ENCODE measurements at regions not wholly inside any gene's neighbourhood (a gene's known extent, or its start where the extent isn't known, plus 50 kb on each side); places are given as distances from the start of the nearest gene placed in this dataset.

DNA sequence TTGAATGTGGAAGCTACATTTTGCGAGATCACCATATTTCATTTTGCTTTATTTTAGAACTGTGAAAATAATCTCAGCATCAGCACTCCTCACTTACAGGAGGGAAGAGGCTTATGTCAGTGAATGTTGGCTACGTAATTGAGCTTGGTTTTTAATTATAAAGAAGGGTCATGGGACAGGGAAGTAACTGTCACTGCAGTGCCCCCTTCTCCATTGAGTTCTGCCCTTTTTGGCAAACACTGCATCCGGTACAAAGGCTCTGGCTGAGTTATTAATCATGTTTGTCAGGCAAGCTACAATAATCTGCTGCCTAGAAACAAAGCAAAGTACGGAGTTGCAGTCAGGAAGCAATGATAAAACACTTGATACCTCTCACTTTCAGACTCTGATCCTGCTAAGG, 546.7 kb downstream of the SNAPC1 start:
- Histone ChIP-seq H2BK120ac (ENCODE audit: low read depth, low read length) (no peak overlapping the region), H2AK5ac (ENCODE audit: low read length, severe bottlenecking) (no peak overlapping the region), H4K91ac (ENCODE audit: low read length) (no peak overlapping the region), H3K36me3 (ENCODE audit: control insufficient read depth in 1 of 2, insufficient read depth in 2 of 2, low read depth in 1 of 2, low read length in 2 of 2) (no peaks in the 10 kb centered on the region), H3K4me1 (ENCODE audit: control insufficient read depth, insufficient read depth, low read depth, low read length) (no peaks in the 10 kb centered on the region), H3K4ac (ENCODE audit: low read depth in 1 of 2, low read length in 2 of 2) (no peak overlapping the region), H3K79me1 (replicated peaks; ENCODE audit: low read length, poor library complexity, severe bottlenecking) (no peaks in the 10 kb centered on the region), H4K8ac (ENCODE audit: low read length) (no peak overlapping the region), H2BK12ac (ENCODE audit: low read length in 2 of 2) (no peak overlapping the region), H3K4me2 (ENCODE audit: low read length, poor library complexity, severe bottlenecking) (no peak overlapping the region), H2AFZ (ENCODE audit: low read depth, low read length) (no peak overlapping the region), H3K27ac (ENCODE audit: low read length, poor library complexity, severe bottlenecking) (no peak overlapping the region), H2BK15ac (ENCODE audit: low read depth, poor library complexity, severe bottlenecking) (no peak overlapping the region), H3K23ac (ENCODE audit: low read length in 2 of 2) (no peak overlapping the region), H3K14ac (ENCODE audit: low read length in 2 of 2) (no peak overlapping the region), H3K4me3 (ENCODE audit: insufficient read depth in 1 of 2, low read depth in 1 of 2, low read length in 2 of 2) (no peak overlapping the region), H2BK5ac (ENCODE audit: low read depth, low read length, poor library complexity, severe bottlenecking) (no peak overlapping the region), H3K27me3 (ENCODE audit: control insufficient read depth in 1 of 2, insufficient read depth in 1 of 2, low read length in 2 of 2) (no peaks in the 10 kb centered on the region), H3K9ac (ENCODE audit: low read length) (no peak overlapping the region), H3K9me3 (ENCODE audit: control insufficient read depth, low read length) (no peaks in the 10 kb centered on the region), H3K18ac (ENCODE audit: low read depth in 1 of 2, low read length in 2 of 2) (no peak overlapping the region)
- WGBS = 56% methylated on average over 3 of the region's 4 CpGs
- no peak for DNase-seq

DNA sequence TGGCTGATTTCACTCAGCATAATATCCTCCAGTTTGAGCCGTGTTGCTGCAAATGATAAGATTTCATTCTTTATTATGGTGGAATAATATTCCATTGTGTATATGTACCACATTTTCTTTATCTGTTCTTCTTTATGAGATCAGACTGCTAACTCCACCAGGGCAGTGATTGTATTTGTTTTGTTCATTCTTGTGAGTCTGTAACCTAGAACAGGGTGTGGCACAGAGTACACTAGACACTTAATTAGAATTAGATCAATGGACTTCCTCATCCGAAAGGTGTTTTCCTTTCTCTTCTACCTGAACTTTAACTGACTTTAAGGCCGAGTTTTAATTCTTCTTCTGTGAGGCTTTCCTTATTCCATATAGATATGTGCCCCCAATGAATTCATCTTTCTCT, 551.0 kb downstream of the SNAPC1 start:
- no peak overlapping the region for H2AFZ ChIP-seq (ENCODE audit: low read depth, low read length)
- H3K4me3 ChIP-seq (ENCODE audit: insufficient read depth in 1 of 2, low read depth in 1 of 2, low read length in 2 of 2) = no peak overlapping the region
- H3K9me3 ChIP-seq (ENCODE audit: control insufficient read depth, low read length) = no peaks in the 10 kb centered on the region
- DNase-seq = no peak
- no peak overlapping the region for H3K23ac ChIP-seq (ENCODE audit: low read length in 2 of 2)
- H2AK5ac ChIP-seq (ENCODE audit: low read length, severe bottlenecking) = no peak overlapping the region
- H2BK15ac ChIP-seq (ENCODE audit: low read depth, poor library complexity, severe bottlenecking) = no peak overlapping the region
- 93% methylated on average over 2 of the region's 3 CpGs for WGBS
- H3K27me3 ChIP-seq (ENCODE audit: control insufficient read depth in 1 of 2, insufficient read depth in 1 of 2, low read length in 2 of 2) = no peaks in the 10 kb centered on the region
- no peak overlapping the region for H2BK120ac ChIP-seq (ENCODE audit: low read depth, low read length)
- no peaks in the 10 kb centered on the region for H3K4me1 ChIP-seq (ENCODE audit: control insufficient read depth, insufficient read depth, low read depth, low read length)
- H3K4me2 ChIP-seq (ENCODE audit: low read length, poor library complexity, severe bottlenecking) = no peak overlapping the region
- no peak overlapping the region for H2BK5ac ChIP-seq (ENCODE audit: low read depth, low read length, poor library complexity, severe bottlenecking)
- no peaks in the 10 kb centered on the region for H3K79me1 ChIP-seq (replicated peaks; ENCODE audit: low read length, poor library complexity, severe bottlenecking)
- no peak overlapping the region for H3K18ac ChIP-seq (ENCODE audit: low read depth in 1 of 2, low read length in 2 of 2)
- no peaks in the 10 kb centered on the region for H3K36me3 ChIP-seq (ENCODE audit: control insufficient read depth in 1 of 2, insufficient read depth in 2 of 2, low read depth in 1 of 2, low read length in 2 of 2)
- H3K27ac ChIP-seq (ENCODE audit: low read length, poor library complexity, severe bottlenecking) = no peak overlapping the region
- H4K91ac ChIP-seq (ENCODE audit: low read length) = no peak overlapping the region
- H2BK12ac ChIP-seq (ENCODE audit: low read length in 2 of 2) = no peak overlapping the region
- H4K8ac ChIP-seq (ENCODE audit: low read length) = no peak overlapping the region
- no peak overlapping the region for H3K14ac ChIP-seq (ENCODE audit: low read length in 2 of 2)
- H3K9ac ChIP-seq (ENCODE audit: low read length) = no peak overlapping the region
- no peak overlapping the region for H3K4ac ChIP-seq (ENCODE audit: low read depth in 1 of 2, low read length in 2 of 2)

DNA sequence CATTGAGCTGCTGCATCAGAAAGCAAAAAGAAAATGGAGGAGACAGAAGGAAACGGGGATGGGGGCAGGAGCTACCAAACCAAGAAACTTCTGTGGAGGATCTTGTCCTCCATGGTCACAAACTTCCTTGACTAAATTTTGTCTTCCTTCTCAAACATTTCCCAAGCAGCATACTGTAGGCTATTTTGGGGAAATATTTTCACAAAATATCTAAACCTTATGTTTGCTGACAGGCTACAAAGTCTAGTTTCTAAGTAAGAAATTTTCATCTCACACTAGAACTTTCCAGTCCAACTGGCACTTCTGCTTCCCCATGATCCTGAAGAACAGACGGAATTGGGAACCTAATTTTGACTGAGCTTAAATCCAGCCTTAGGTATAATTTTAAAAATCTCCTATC, 552.0 kb downstream of the SNAPC1 start:
- no peak for DNase-seq
- Histone ChIP-seq H3K9ac (ENCODE audit: low read length) (no peak overlapping the region), H2BK15ac (ENCODE audit: low read depth, poor library complexity, severe bottlenecking) (no peak overlapping the region), H2AFZ (ENCODE audit: low read depth, low read length) (no peak overlapping the region), H3K4me2 (ENCODE audit: low read length, poor library complexity, severe bottlenecking) (no peak overlapping the region), H3K23ac (ENCODE audit: low read length in 2 of 2) (no peak overlapping the region), H3K79me1 (replicated peaks; ENCODE audit: low read length, poor library complexity, severe bottlenecking) (no peaks in the 10 kb centered on the region), H4K8ac (ENCODE audit: low read length) (no peak overlapping the region), H2BK120ac (ENCODE audit: low read depth, low read length) (no peak overlapping the region), H3K4me3 (ENCODE audit: insufficient read depth in 1 of 2, low read depth in 1 of 2, low read length in 2 of 2) (no peak overlapping the region), H4K91ac (ENCODE audit: low read length) (no peak overlapping the region), H3K9me3 (ENCODE audit: control insufficient read depth, low read length) (no peaks in the 10 kb centered on the region), H2BK12ac (ENCODE audit: low read length in 2 of 2) (no peak overlapping the region), H2AK5ac (ENCODE audit: low read length, severe bottlenecking) (no peak overlapping the region), H3K4ac (ENCODE audit: low read depth in 1 of 2, low read length in 2 of 2) (no peak overlapping the region), H3K27me3 (ENCODE audit: control insufficient read depth in 1 of 2, insufficient read depth in 1 of 2, low read length in 2 of 2) (no peaks in the 10 kb centered on the region), H3K36me3 (ENCODE audit: control insufficient read depth in 1 of 2, insufficient read depth in 2 of 2, low read depth in 1 of 2, low read length in 2 of 2) (no peaks in the 10 kb centered on the region), H3K4me1 (ENCODE audit: control insufficient read depth, insufficient read depth, low read depth, low read length) (no peaks in the 10 kb centered on the region), H3K14ac (ENCODE audit: low read length in 2 of 2) (no peak overlapping the region), H3K18ac (ENCODE audit: low read depth in 1 of 2, low read length in 2 of 2) (no peak overlapping the region), H3K27ac (ENCODE audit: low read length, poor library complexity, severe bottlenecking) (no peak overlapping the region), H2BK5ac (ENCODE audit: low read depth, low read length, poor library complexity, severe bottlenecking) (no peak overlapping the region)
- WGBS = no CpG with 5 or more reads among the region's 2 CpGs

DNA sequence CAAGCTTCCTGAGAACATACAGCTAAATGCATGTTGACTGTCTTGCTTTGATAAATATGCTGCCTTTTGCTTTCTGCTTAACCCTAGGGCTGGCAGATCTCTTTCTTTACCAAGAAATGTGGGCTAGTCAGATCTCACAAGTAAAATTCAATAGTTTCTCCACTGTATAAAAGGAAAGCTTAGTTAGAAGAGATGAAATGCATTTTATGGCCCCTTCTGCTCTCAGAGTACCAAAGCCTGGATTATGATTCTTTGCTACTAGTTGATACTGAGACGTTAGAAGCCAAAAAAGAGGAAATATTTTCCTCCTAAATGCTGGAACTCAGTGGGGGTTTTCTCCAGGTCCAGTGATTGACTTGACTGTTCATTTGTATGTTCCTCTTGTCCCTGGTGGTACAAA, 552.7 kb downstream of the SNAPC1 start:
- Histone ChIP-seq H3K4me3 (ENCODE audit: insufficient read depth in 1 of 2, low read depth in 1 of 2, low read length in 2 of 2) (no peak overlapping the region), H3K23ac (ENCODE audit: low read length in 2 of 2) (no peak overlapping the region), H3K9me3 (ENCODE audit: control insufficient read depth, low read length) (no peaks in the 10 kb centered on the region), H3K4me2 (ENCODE audit: low read length, poor library complexity, severe bottlenecking) (no peak overlapping the region), H4K91ac (ENCODE audit: low read length) (no peak overlapping the region), H2BK120ac (ENCODE audit: low read depth, low read length) (no peak overlapping the region), H2AK5ac (ENCODE audit: low read length, severe bottlenecking) (no peak overlapping the region), H2BK5ac (ENCODE audit: low read depth, low read length, poor library complexity, severe bottlenecking) (no peak overlapping the region), H3K4ac (ENCODE audit: low read depth in 1 of 2, low read length in 2 of 2) (no peak overlapping the region), H4K8ac (ENCODE audit: low read length) (no peak overlapping the region), H3K36me3 (ENCODE audit: control insufficient read depth in 1 of 2, insufficient read depth in 2 of 2, low read depth in 1 of 2, low read length in 2 of 2) (no peaks in the 10 kb centered on the region), H3K9ac (ENCODE audit: low read length) (no peak overlapping the region), H3K27me3 (ENCODE audit: control insufficient read depth in 1 of 2, insufficient read depth in 1 of 2, low read length in 2 of 2) (no peaks in the 10 kb centered on the region), H3K14ac (ENCODE audit: low read length in 2 of 2) (no peak overlapping the region), H3K27ac (ENCODE audit: low read length, poor library complexity, severe bottlenecking) (no peak overlapping the region), H3K18ac (ENCODE audit: low read depth in 1 of 2, low read length in 2 of 2) (no peak overlapping the region), H2BK15ac (ENCODE audit: low read depth, poor library complexity, severe bottlenecking) (no peak overlapping the region), H3K4me1 (ENCODE audit: control insufficient read depth, insufficient read depth, low read depth, low read length) (no peaks in the 10 kb centered on the region), H2AFZ (ENCODE audit: low read depth, low read length) (no peak overlapping the region), H3K79me1 (replicated peaks; ENCODE audit: low read length, poor library complexity, severe bottlenecking) (no peaks in the 10 kb centered on the region), H2BK12ac (ENCODE audit: low read length in 2 of 2) (no peak overlapping the region)
- no peak for DNase-seq
- WGBS = no CpG with 5 or more reads among the region's 1 CpG

Measured in mesenchymal stem cell (in vitro differentiated cells and primary cell).